WERI-Rb-1 (cell line): ENCODE measurements at regions not wholly inside any gene's neighbourhood (a gene's known extent, or its start where the extent isn't known, plus 50 kb on each side); places are given as distances from the start of the nearest gene placed in this dataset.

Source experiments
- DNase-seq: peaks from one replicate; pipeline ENCODE4 v3.0.0-alpha.2; 2020
- H3K27ac ChIP-seq: fragments of 250-450 bp; sonication (Bioruptor Pico); 2 replicates; pipeline ENCODE4 v1.5.1; 2020; ENCODE audit warnings: mild to moderate bottlenecking, moderate library complexity
- H3K27me3 ChIP-seq: fragments of 250-450 bp; sonication (Bioruptor Pico); 2 replicates; pipeline ENCODE4 v1.5.1; 2021; ENCODE audit warnings: mild to moderate bottlenecking, low read depth, moderate library complexity; ENCODE audit not compliant: insufficient read depth, severe bottlenecking
- H3K36me3 ChIP-seq: fragments of 250-450 bp; sonication (Bioruptor Pico); 2 replicates; pipeline ENCODE4 v1.5.1; 2020; ENCODE audit warnings: mild to moderate bottlenecking, moderate library complexity
- H3K4me3 ChIP-seq: 2 replicates; pipeline ENCODE4 v1.5.1; 2011; ENCODE audit warnings: low read depth, mild to moderate bottlenecking, control low read depth, low read length
- H3K9me3 ChIP-seq: fragments of 250-450 bp; sonication (Bioruptor Pico); 2 replicates; pipeline ENCODE4 v1.5.1; 2021; ENCODE audit warnings: mild to moderate bottlenecking, moderate library complexity; ENCODE audit not compliant: severe bottlenecking
- TF ChIP-seq, protein P1 (sequence below): IDR thresholded peaks from 2 replicates; pipeline ENCODE4 v1.5.1; 2011; ENCODE audit warnings: low read depth, mild to moderate bottlenecking, control low read depth, inconsistent platforms, low read length

DNA sequence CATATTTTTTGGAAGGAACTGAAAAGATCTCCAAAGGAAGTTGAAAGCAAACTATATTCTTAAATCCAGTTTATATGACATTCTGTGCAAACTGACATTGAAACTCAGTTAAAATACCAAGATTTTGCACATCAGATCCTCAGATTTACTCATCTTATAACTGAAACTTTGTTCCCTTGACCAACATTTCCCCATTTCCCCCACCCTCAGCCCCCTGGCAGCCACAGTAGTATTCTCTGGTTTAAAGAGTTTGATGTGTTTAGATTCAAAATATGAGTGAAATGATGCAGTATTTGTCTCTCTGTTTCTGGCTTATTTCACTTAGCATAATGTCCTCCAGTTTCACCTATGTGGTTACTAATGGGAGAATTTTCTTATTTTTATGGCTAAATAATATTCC is 99.2 kb upstream of the ITGA4 start:
- no peaks in the 10 kb centered on the region for H3K27me3 ChIP-seq
- H3K27ac ChIP-seq = no peak overlapping the region
- H3K9me3 ChIP-seq = no peaks in the 10 kb centered on the region
- TF ChIP-seq, protein P1, sequence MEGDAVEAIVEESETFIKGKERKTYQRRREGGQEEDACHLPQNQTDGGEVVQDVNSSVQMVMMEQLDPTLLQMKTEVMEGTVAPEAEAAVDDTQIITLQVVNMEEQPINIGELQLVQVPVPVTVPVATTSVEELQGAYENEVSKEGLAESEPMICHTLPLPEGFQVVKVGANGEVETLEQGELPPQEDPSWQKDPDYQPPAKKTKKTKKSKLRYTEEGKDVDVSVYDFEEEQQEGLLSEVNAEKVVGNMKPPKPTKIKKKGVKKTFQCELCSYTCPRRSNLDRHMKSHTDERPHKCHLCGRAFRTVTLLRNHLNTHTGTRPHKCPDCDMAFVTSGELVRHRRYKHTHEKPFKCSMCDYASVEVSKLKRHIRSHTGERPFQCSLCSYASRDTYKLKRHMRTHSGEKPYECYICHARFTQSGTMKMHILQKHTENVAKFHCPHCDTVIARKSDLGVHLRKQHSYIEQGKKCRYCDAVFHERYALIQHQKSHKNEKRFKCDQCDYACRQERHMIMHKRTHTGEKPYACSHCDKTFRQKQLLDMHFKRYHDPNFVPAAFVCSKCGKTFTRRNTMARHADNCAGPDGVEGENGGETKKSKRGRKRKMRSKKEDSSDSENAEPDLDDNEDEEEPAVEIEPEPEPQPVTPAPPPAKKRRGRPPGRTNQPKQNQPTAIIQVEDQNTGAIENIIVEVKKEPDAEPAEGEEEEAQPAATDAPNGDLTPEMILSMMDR = no peak
- no peak overlapping the region for H3K4me3 ChIP-seq
- no peaks in the 10 kb centered on the region for H3K36me3 ChIP-seq
- no peak for DNase-seq

DNA sequence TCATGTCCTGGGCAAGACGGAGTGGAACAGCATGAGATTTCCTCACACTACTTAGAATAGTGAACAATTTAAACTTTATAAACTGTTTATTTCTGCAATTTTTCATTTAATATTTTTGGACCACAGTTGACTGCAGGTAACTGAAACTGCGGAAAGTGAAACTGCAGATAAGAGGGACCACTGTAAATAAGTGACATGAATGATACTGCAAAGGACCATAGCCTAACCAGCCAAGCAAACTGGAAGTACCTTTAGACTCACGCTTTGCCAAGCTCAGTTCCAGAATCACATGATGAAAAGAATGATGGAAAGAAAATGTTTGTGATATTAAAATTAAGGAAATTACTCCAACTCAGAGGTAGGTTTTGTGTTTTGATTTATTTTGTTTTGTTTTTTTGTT is 94.6 kb upstream of the ITGA4 start:
- no peak for DNase-seq
- TF ChIP-seq, protein P1 = no peak
- no peaks in the 10 kb centered on the region for H3K9me3 ChIP-seq

DNA sequence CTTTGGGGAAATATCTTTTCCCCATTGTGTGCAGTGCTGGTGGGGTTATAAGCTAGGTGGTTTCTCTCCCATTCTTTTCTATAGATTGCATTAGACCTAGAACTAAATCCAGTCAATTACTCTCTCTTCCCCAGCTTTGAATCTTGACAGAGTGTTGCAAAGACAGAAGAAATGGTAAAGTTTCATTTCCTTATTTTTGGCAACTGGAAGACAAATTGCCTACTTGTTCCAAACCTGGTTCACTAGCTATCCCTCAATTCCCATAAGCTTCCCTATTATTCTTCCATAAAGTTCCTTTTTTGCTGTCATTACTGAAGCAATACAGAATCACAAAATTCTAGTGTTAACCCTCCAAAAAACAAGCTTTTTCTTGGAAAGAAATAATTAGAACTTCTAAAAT is 94.0 kb upstream of the ITGA4 start:
- H3K4me3 ChIP-seq = no peak overlapping the region

More for the DNA sequence above, 94.6 kb upstream of the ITGA4 start:
- Histone ChIP-seq H3K4me3 (no peak overlapping the region), H3K36me3 (no peaks in the 10 kb centered on the region), H3K27ac (no peak overlapping the region), H3K27me3 (no peaks in the 10 kb centered on the region)

DNA sequence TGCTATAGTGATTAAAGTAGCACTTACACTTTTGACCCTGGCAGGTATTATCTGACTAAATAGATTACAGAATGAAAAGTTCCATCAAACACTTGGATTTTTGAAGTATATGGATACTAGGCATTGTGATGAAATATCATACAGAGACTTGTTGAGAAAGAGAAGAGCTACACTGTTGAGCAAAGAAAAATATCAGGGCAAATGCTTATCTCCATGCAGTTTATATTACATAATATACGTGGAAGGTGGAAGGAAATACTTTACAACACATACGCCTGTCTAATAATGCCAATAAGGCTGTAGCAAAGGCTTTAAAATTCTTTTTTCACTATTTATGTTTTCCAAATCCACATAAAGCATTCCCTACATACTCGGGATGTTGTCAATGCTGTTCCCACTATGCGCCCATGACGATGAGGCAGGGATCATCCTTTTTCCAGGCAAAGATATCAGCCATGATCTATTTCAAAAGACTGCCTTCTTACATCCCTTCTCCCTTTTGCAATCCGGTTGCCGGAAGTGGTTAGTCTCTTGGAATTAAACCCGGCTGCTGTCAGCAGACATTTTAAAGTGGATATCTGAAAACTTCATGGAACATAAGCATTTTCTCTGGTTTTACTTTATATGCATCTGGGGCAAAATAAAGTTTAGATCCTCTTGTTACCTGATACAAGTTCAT is 92.6 kb upstream of the ITGA4 start:
- H3K9me3 ChIP-seq = no peaks in the 10 kb centered on the region
- H3K27me3 ChIP-seq = no peaks in the 10 kb centered on the region
- no peaks in the 10 kb centered on the region for H3K36me3 ChIP-seq
- TF ChIP-seq, protein P1 = no peak
- H3K27ac ChIP-seq = no peak overlapping the region
- no peak for DNase-seq
- H3K4me3 ChIP-seq = no peak overlapping the region

More for the DNA sequence above, 94.0 kb upstream of the ITGA4 start:
- Histone ChIP-seq H3K27ac (no peak overlapping the region), H3K36me3 (no peaks in the 10 kb centered on the region), H3K27me3 (no peaks in the 10 kb centered on the region), H3K9me3 (no peaks in the 10 kb centered on the region)
- TF ChIP-seq, protein P1 = no peak
- no peak for DNase-seq

DNA sequence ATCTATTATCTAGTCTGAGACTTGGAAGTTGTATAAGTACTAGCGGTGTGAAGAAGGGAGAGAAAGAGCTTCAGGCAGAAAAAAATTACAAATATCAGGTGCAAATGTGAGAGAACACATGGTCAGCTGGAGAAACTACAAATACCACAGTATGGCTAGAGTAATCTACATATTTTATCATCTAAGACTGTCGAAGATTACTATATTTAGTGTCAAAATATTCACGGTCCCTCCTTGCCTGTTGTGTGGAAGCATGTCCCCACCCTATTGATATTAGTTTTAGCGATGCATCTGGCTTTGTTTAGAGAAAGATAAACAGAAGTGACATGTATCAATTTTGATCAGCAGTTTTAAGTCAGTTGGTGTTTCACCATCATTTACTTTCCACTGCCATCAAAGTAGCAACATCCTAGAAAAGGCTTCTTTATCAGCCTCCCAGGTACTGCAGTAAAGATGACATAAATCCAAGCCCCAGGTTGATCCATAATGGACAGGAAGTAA is 90.5 kb upstream of the ITGA4 start:
- no peaks in the 10 kb centered on the region for H3K9me3 ChIP-seq
- TF ChIP-seq, protein P1 = no peak
- DNase-seq = no peak
- H3K36me3 ChIP-seq = no peaks in the 10 kb centered on the region
- no peaks in the 10 kb centered on the region for H3K27me3 ChIP-seq
- H3K4me3 ChIP-seq = no peak overlapping the region
- no peak overlapping the region for H3K27ac ChIP-seq

DNA sequence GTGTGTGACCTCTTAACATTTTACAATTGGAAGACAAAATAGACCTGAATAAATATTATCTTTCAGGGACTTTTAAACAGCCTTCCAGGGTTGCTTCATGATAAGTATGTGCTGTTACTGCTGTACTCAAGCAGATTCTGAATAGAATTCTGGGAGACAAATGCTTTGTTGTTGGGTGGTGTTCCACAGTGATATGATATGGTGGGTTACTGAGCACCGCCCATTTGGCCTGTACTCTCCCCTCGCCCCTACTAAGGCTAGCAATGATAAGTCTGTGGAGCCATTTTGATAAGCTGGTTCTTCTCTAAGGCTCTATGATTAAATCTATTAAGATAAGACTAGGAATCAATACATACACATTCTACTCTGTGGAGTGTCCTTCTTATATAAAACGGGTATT is 89.8 kb upstream of the ITGA4 start:
- DNase-seq = no peak
- no peaks in the 10 kb centered on the region for H3K9me3 ChIP-seq
- H3K4me3 ChIP-seq = no peak overlapping the region
- no peaks in the 10 kb centered on the region for H3K27me3 ChIP-seq
- H3K36me3 ChIP-seq = no peaks in the 10 kb centered on the region
- TF ChIP-seq, protein P1 = no peak
- no peak overlapping the region for H3K27ac ChIP-seq
